ENCODE measurements at regions not wholly inside any gene's neighbourhood (a gene's known extent, or its start where the extent isn't known, plus 50 kb on each side); places are given as distances from the start of the nearest gene placed in this dataset.

DNA sequence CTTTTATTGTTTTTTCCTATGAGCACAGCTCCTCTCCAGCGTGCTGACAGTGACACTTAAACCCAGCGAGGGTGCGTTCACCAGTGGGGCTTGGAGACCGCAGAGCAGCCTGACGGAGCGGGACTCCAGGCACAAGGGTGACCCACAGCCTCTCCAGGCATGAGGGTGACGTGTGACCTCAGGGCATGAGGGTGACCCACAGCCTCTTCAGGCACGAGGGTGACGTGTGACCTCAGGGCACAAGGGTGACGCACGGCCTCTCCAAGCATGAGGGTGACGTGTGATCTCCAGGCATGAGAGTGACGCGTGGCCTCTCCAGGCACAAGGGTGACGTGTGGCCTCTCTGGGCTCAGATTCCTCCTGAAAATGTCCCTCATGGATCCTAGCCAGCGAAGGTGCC, 164.3 kb upstream of the TCERG1L start:
- TF ChIP-seq RAD21 (conservative IDR thresholded peaks at IDR 0.05 in 1 of 2, IDR thresholded peaks at IDR 0.05 in 1 of 2), result no peak
- TF ChIP-seq, protein P1, sequence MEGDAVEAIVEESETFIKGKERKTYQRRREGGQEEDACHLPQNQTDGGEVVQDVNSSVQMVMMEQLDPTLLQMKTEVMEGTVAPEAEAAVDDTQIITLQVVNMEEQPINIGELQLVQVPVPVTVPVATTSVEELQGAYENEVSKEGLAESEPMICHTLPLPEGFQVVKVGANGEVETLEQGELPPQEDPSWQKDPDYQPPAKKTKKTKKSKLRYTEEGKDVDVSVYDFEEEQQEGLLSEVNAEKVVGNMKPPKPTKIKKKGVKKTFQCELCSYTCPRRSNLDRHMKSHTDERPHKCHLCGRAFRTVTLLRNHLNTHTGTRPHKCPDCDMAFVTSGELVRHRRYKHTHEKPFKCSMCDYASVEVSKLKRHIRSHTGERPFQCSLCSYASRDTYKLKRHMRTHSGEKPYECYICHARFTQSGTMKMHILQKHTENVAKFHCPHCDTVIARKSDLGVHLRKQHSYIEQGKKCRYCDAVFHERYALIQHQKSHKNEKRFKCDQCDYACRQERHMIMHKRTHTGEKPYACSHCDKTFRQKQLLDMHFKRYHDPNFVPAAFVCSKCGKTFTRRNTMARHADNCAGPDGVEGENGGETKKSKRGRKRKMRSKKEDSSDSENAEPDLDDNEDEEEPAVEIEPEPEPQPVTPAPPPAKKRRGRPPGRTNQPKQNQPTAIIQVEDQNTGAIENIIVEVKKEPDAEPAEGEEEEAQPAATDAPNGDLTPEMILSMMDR (IDR thresholded peaks at IDR 0.05), result no peak
- TF ChIP-seq POLR2A (IDR thresholded peaks at IDR 0.05; ENCODE audit: low read length), result no peak
- TF ChIP-seq EHF (CRISPR knock-in tag; IDR thresholded peaks at IDR 0.05), result no peak
- no peak for TF ChIP-seq TFCP2L1 (CRISPR knock-in tag; IDR thresholded peaks at IDR 0.05)
- no peak for TF ChIP-seq NPAS2 (CRISPR knock-in tag; IDR thresholded peaks at IDR 0.05; ENCODE audit: borderline replicate concordance)
- no peak for TF ChIP-seq FOSL2 (IDR thresholded peaks at IDR 0.05)
- no peak for TF ChIP-seq FOSL2 (CRISPR knock-in tag; IDR thresholded peaks at IDR 0.05)
